CD14-positive monocyte (primary cell): ENCODE measurements at regions not wholly inside any gene's neighbourhood (a gene's known extent, or its start where the extent isn't known, plus 50 kb on each side); places are given as distances from the start of the nearest gene placed in this dataset.

Experiments
- DNase-seq, 3 donors: peaks; one replicate each; pipeline ENCODE4 v3.0.0-alpha.2; 2011 to 2022
- H2AFZ ChIP-seq: 2 replicates; pipeline ENCODE4 v1.6.0; 2012; ENCODE audit warnings: mild to moderate bottlenecking, low read depth, low read length, inconsistent platforms; ENCODE audit not compliant: insufficient read depth, poor library complexity, severe bottlenecking
- H3K27ac ChIP-seq, 2 donors: 1 replicate in 1 of 2; 2 replicates in 1 of 2; pipeline ENCODE4 v1.5.1; 2012 to 2013; ENCODE audit warnings: low read length in 2 of 2, control low read depth in 1 of 2, inconsistent platforms in 1 of 2, low read depth in 1 of 2, mild to moderate bottlenecking in 1 of 2
- H3K27me3 ChIP-seq, 2 donors: one replicate each; pipeline versions ENCODE4 v1.6.0 to v1.6.1; 2011 to 2013; ENCODE audit warnings: low read length in 2 of 2; ENCODE audit not compliant: control insufficient read depth in 2 of 2, insufficient read depth in 2 of 2
- H3K36me3 ChIP-seq, 2 donors: replicated peaks in 1 of 2; 1 replicate in 1 of 2; 2 replicates in 1 of 2; pipeline versions ENCODE4 v1.5.1 to v1.6.1; 2012 to 2013; ENCODE audit warnings: low read length in 2 of 2, control low read depth in 1 of 2, inconsistent platforms in 1 of 2, mild to moderate bottlenecking in 1 of 2; ENCODE audit not compliant: insufficient read depth in 2 of 2, control insufficient read depth in 1 of 2
- H3K4me1 ChIP-seq, 2 donors: 1 replicate in 1 of 2; 2 replicates in 1 of 2; pipeline versions ENCODE4 v1.5.1 to v1.6.1; 2012 to 2013; ENCODE audit warnings: low read length in 2 of 2, control low read depth in 1 of 2, inconsistent platforms in 1 of 2, mild to moderate bottlenecking in 1 of 2, moderate library complexity in 1 of 2; ENCODE audit not compliant: insufficient read depth in 2 of 2, control insufficient read depth in 1 of 2
- H3K4me2 ChIP-seq: replicated peaks from 2 replicates; pipeline ENCODE3; 2012; ENCODE audit warnings: low read length, moderate library complexity, mild to moderate bottlenecking; ENCODE audit not compliant: poor library complexity, severe bottlenecking; ENCODE audit errors: extremely low read depth
- H3K4me3 ChIP-seq, 3 experiments: fragments of 200-600 bp in 1 of 3; sonication (generic) in 1 of 3; replicated peaks in 1 of 3; 1 replicate in 2 of 3; 2 replicates in 1 of 3; pipeline ENCODE4 v1.5.1; 2011 to 2013; ENCODE audit warnings: low read length in 3 of 3, mild to moderate bottlenecking in 3 of 3, control low read depth in 2 of 3, low read depth in 2 of 3, inconsistent platforms in 1 of 3, moderate library complexity in 1 of 3
- H3K79me2 ChIP-seq: 2 replicates; pipeline ENCODE4 v1.6.0; 2012; ENCODE audit warnings: mild to moderate bottlenecking, control low read depth, inconsistent platforms, low read length, moderate library complexity; ENCODE audit not compliant: insufficient read depth
- H3K9ac ChIP-seq: 2 replicates; pipeline ENCODE4 v1.6.0; 2017; ENCODE audit warnings: low read length, mild to moderate bottlenecking; ENCODE audit not compliant: insufficient read depth, poor library complexity, severe bottlenecking
- H3K9me3 ChIP-seq, 2 donors: replicated peaks in 1 of 2; 1 replicate in 1 of 2; 2 replicates in 1 of 2; pipeline versions ENCODE4 v1.5.1 to v1.6.1; 2012 to 2013; ENCODE audit warnings: low read length in 2 of 2, control low read depth in 1 of 2; ENCODE audit not compliant: control insufficient read depth in 1 of 2, insufficient read depth in 1 of 2
- H4K20me1 ChIP-seq: 2 replicates; pipeline ENCODE4 v1.6.0; 2012; ENCODE audit warnings: mild to moderate bottlenecking, low read length, control low read depth, moderate library complexity; ENCODE audit not compliant: insufficient read depth
- H3K27ac Mint-ChIP-seq, 7 donors: one replicate each; pipeline ENCODE4 v1.8.0; 2020; ENCODE audit warnings: mild to moderate bottlenecking in 7 of 7, mixed read lengths in 7 of 7, moderate library complexity in 6 of 7, inconsistent platforms in 2 of 7
- H3K27me3 Mint-ChIP-seq, 3 donors: one replicate each; pipeline ENCODE4 v1.8.0; 2021 to 2022; ENCODE audit warnings: low read depth in 3 of 3, mild to moderate bottlenecking in 3 of 3, mixed read lengths in 3 of 3, moderate library complexity in 3 of 3, inconsistent platforms in 1 of 3
- H3K36me3 Mint-ChIP-seq, 2 donors: one replicate each; pipeline ENCODE4 v1.8.0; 2020; ENCODE audit warnings: mixed read lengths in 2 of 2, inconsistent platforms in 1 of 2, mild to moderate bottlenecking in 1 of 2
- H3K4me1 Mint-ChIP-seq: one replicate; pipeline ENCODE4 v1.8.0; 2020; ENCODE audit warnings: mild to moderate bottlenecking, mixed read lengths
- H3K4me3 Mint-ChIP-seq, 2 donors: one replicate each; pipeline ENCODE4 v1.8.0; 2020; ENCODE audit warnings: mild to moderate bottlenecking in 2 of 2, mixed read lengths in 2 of 2, moderate library complexity in 1 of 2
- H3K9me3 Mint-ChIP-seq, 7 donors: one replicate each; pipeline ENCODE4 v1.8.0; 2020 to 2022; ENCODE audit warnings: mixed read lengths in 7 of 7, mild to moderate bottlenecking in 6 of 7, moderate library complexity in 6 of 7, inconsistent platforms in 2 of 7
- WGBS: methylation state at CpG from one replicate; pipeline ENCODE4 v1.1.5; 2013; ENCODE audit warnings: missing lambda C conversion rate; ENCODE audit not compliant: insufficient coverage; 5-methylcytosine and 5-hydroxymethylcytosine counted together
- intact Hi-C, 2 donors: fragments of 100-400 bp; cut with micrococcal nuclease; formaldehyde crosslinking; loops; one replicate each; pipeline versions ENCODE4 v1.15.0 to v1.15.1; 2023
- TF ChIP-seq, protein P1 (sequence below): fragments of 200-600 bp; IDR thresholded peaks from one replicate; pipeline ENCODE4 v1.8.0; 2022; ENCODE audit warnings: antibody characterized with exemption, mild to moderate bottlenecking

DNA sequence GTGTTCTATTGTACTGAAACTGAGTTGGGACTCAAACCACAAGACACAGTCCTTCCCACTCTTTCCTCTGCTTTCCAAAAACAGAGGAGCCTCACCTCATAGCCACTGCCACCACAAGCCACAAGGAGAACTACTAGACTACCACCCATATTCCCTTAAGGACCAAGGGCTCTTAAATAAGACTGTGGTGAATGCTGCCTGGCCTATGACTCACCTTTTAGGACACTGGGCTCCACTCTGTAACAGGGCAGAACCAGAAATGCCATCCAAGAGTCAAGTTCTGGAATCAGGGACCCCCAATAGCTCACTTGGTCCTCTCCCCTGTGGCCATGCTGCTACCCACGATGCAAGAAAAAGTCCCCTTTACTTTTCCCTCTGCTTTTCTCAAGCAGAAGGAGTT is 851.4 kb downstream of the BCL11A start:
- Histone ChIP-seq H3K9ac (no peak overlapping the region), H2AFZ (no peak overlapping the region), H3K4me1 (no peaks in the 10 kb centered on the region), H4K20me1 (no peaks in the 10 kb centered on the region), H3K27me3 (no peaks in the 10 kb centered on the region), H3K4me2 (no peak overlapping the region), H3K4me3 (no peak overlapping the region), H3K9me3 (peaks cover 5 to 19% of the 10 kb centered on the region in 2 donors), H3K36me3 (no peaks in the 10 kb centered on the region), H3K27ac (no peak overlapping the region), H3K79me2 (no peaks in the 10 kb centered on the region)
- Mint-ChIP-seq H3K4me3 (no peak overlapping the region), H3K4me1 (no peaks in the 10 kb centered on the region), H3K27me3 (no peaks in the 10 kb centered on the region), H3K36me3 (no peaks in the 10 kb centered on the region), H3K27ac (no peak overlapping the region), H3K9me3 (peaks cover 6 to 19% (median 12%) of the 10 kb centered on the region in 7 donors)
- intact Hi-C loops: no loop called here
- no CpG with 5 or more reads among the region's 1 CpG for WGBS
- DNase-seq: no peak
- TF ChIP-seq, protein P1, sequence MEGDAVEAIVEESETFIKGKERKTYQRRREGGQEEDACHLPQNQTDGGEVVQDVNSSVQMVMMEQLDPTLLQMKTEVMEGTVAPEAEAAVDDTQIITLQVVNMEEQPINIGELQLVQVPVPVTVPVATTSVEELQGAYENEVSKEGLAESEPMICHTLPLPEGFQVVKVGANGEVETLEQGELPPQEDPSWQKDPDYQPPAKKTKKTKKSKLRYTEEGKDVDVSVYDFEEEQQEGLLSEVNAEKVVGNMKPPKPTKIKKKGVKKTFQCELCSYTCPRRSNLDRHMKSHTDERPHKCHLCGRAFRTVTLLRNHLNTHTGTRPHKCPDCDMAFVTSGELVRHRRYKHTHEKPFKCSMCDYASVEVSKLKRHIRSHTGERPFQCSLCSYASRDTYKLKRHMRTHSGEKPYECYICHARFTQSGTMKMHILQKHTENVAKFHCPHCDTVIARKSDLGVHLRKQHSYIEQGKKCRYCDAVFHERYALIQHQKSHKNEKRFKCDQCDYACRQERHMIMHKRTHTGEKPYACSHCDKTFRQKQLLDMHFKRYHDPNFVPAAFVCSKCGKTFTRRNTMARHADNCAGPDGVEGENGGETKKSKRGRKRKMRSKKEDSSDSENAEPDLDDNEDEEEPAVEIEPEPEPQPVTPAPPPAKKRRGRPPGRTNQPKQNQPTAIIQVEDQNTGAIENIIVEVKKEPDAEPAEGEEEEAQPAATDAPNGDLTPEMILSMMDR: no peak

DNA sequence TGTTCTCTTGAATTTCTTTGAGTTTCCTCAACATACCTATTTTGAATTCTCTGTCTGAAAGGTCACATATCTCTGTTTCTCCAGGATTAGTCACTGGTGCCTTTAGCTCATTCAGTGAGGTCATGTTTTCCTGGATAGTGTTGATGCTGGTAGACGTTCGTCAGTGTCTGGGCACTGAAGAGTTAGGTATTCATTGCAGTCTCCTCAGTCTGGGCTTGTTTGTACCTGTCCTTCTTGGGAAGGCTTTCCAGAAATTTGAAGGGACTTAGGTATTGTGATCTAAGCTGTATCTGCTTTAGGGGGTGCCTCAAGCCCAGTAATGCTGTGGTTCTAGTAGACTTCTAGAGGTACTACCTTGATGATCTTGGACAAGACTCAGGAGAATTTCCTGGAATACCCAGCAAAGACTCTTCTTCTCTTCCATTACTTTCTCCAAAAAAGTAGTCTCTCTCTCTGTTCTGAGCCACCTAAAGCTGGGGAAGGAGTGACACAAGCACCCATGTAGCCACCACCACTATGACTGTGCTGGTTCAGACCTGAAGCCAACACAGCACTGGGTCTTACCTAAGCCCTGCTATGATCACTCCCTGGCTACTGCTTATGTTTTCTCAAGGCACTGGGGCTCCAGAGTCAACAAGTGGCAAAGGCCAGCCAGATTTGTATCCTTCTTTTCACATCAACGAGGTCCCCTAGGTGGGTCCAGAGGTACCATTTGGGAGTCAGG is 852.0 kb downstream of the BCL11A start:
- Mint-ChIP-seq H3K27ac (no peak overlapping the region), H3K4me1 (no peaks in the 10 kb centered on the region), H3K36me3 (no peaks in the 10 kb centered on the region), H3K27me3 (no peaks in the 10 kb centered on the region), H3K4me3 (no peak overlapping the region), H3K9me3 (peaks cover 6 to 19% (median 12%) of the 10 kb centered on the region in 7 donors)
- 70% methylated on average over 2 of the region's 3 CpGs for WGBS
- Histone ChIP-seq H3K9ac (no peak overlapping the region), H2AFZ (no peak overlapping the region), H3K4me3 (no peak overlapping the region), H3K36me3 (no peaks in the 10 kb centered on the region), H3K27me3 (no peaks in the 10 kb centered on the region), H4K20me1 (no peaks in the 10 kb centered on the region), H3K4me1 (no peaks in the 10 kb centered on the region), H3K79me2 (no peaks in the 10 kb centered on the region), H3K9me3 (peaks cover 5 to 19% of the 10 kb centered on the region in 2 donors), H3K27ac (no peak overlapping the region), H3K4me2 (no peak overlapping the region)
- intact Hi-C loops: no loop called here
- TF ChIP-seq, protein P1: no peak
- DNase-seq: no peak
